ENCODE measurements at regions not wholly inside any gene's neighbourhood (a gene's known extent, or its start where the extent isn't known, plus 50 kb on each side); places are given as distances from the start of the nearest gene placed in this dataset.

- DNase-seq (ENCODE audit: low read depth): no peak
- TF ChIP-seq CTCF (IDR thresholded peaks at IDR 0.05; ENCODE audit: insufficient read depth, low read depth, low read length, missing control alignments): no peak
- no peak overlapping the region for H3K4me3 ChIP-seq (ENCODE audit: low read depth, low read length)
These were observed 284.6 kb upstream of the GATB start for GRCh38 chr4:152045449-152045806.

- TF ChIP-seq CTCF (IDR thresholded peaks at IDR 0.05; ENCODE audit: insufficient read depth, low read depth, low read length, missing control alignments): no peak
- no peak overlapping the region for H3K4me3 ChIP-seq (ENCODE audit: low read depth, low read length)
- no peak for DNase-seq (ENCODE audit: low read depth)
These were observed 283.7 kb upstream of the GATB start for GRCh38 chr4:152044331-152045036.

- no peak overlapping the region for H3K4me3 ChIP-seq (ENCODE audit: low read depth, low read length)
- TF ChIP-seq CTCF (IDR thresholded peaks at IDR 0.05; ENCODE audit: insufficient read depth, low read depth, low read length, missing control alignments): no peak
- peak; percentile 19 for DNase-seq (ENCODE audit: low read depth)
These were observed 280.5 kb upstream of the GATB start for GRCh38 chr4:152041295-152041694.

GRCh38 chr4:152039691-152040090 is 278.9 kb upstream of the GATB start:
- DNase-seq (ENCODE audit: low read depth): no peak
- H3K4me3 ChIP-seq (ENCODE audit: low read depth, low read length): no peak overlapping the region
- TF ChIP-seq CTCF (IDR thresholded peaks at IDR 0.05; ENCODE audit: insufficient read depth, low read depth, low read length, missing control alignments): no peak

- no peak for TF ChIP-seq CTCF (IDR thresholded peaks at IDR 0.05; ENCODE audit: insufficient read depth, low read depth, low read length, missing control alignments)
- no peak for DNase-seq (ENCODE audit: low read depth)
- H3K4me3 ChIP-seq (ENCODE audit: low read depth, low read length): no peak overlapping the region
These were observed 278.2 kb upstream of the GATB start for GRCh38 chr4:152039023-152039481.

GRCh38 chr4:152038238-152038637 is 277.4 kb upstream of the GATB start:
- no peak for TF ChIP-seq CTCF (IDR thresholded peaks at IDR 0.05; ENCODE audit: insufficient read depth, low read depth, low read length, missing control alignments)
- DNase-seq (ENCODE audit: low read depth): no peak
- no peak overlapping the region for H3K4me3 ChIP-seq (ENCODE audit: low read depth, low read length)

GRCh38 chr4:152037435-152037834 is 276.6 kb upstream of the GATB start:
- TF ChIP-seq CTCF (IDR thresholded peaks at IDR 0.05; ENCODE audit: insufficient read depth, low read depth, low read length, missing control alignments): no peak
- H3K4me3 ChIP-seq (ENCODE audit: low read depth, low read length): no peak overlapping the region
- DNase-seq (ENCODE audit: low read depth): no peak
